A673 (cell line): ENCODE measurements at regions not wholly inside any gene's neighbourhood (a gene's known extent, or its start where the extent isn't known, plus 50 kb on each side); places are given as distances from the start of the nearest gene placed in this dataset.

Source experiments
- CTCF ChIP-seq: fragments of 300-800, 200-600 bp; sonication (generic); conservative IDR thresholded peaks from 2 replicates; pipeline ENCODE4 v1.5.1; 2017; ENCODE audit warnings: low read depth, mild to moderate bottlenecking, antibody characterized with exemption, low read length, moderate library complexity, mixed read lengths
- EZH2 ChIP-seq: fragments of 200-600 bp; sonication (generic); IDR thresholded peaks from 2 replicates; pipeline ENCODE4 v1.6.1; 2017; ENCODE audit warnings: borderline replicate concordance, low read depth, mild to moderate bottlenecking, mixed read lengths, antibody characterized with exemption, low read length; ENCODE audit not compliant: poor library complexity, severe bottlenecking

- TF ChIP-seq CTCF, result no peak
- no peak for TF ChIP-seq EZH2
Measured at GRCh38 chr2:5287558-5288334, 404.4 kb upstream of the SOX11 start.
